ENCODE measurements at regions not wholly inside any gene's neighbourhood (a gene's known extent, or its start where the extent isn't known, plus 50 kb on each side); places are given as distances from the start of the nearest gene placed in this dataset.

DNA sequence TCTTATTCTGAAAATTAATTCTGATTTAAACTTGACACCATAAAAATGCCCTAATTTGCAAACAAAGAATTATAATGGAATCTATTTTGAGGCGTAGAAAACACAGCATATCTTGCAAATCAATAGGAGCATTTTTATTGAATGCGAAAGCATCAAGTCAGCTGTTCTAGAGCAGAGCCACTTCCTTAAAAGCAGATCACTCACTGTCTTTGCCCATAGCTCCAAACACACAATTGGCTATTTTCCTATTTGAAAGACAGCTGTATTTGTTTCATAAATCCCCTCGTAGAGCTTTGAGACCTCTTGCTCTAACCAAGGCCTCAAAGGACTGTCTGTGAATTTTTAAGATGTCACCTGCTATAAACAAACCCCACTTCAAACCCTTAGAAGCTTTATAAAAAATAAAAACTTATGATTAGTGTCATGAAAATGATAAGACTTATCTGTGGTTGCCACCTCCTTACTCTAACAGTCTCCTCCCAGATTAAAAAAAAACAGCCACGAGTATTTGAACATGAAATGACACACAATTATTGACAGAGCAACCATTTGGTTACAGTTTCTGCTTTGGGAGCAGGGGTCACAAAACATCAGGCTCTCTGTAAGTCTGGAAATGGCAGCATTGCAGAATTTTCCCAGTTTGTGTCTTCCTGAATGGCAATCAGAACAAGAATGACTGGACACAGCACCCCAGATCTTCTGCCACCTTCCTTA lies 75.6 kb upstream of the RASEF start:
- H3K4me2 ChIP-seq (ENCODE audit: insufficient read depth, low read length): no peak overlapping the region
- H3K27ac ChIP-seq (ENCODE audit: extremely low read depth, low read depth, low read length): no peak overlapping the region
- TF ChIP-seq, protein P1, sequence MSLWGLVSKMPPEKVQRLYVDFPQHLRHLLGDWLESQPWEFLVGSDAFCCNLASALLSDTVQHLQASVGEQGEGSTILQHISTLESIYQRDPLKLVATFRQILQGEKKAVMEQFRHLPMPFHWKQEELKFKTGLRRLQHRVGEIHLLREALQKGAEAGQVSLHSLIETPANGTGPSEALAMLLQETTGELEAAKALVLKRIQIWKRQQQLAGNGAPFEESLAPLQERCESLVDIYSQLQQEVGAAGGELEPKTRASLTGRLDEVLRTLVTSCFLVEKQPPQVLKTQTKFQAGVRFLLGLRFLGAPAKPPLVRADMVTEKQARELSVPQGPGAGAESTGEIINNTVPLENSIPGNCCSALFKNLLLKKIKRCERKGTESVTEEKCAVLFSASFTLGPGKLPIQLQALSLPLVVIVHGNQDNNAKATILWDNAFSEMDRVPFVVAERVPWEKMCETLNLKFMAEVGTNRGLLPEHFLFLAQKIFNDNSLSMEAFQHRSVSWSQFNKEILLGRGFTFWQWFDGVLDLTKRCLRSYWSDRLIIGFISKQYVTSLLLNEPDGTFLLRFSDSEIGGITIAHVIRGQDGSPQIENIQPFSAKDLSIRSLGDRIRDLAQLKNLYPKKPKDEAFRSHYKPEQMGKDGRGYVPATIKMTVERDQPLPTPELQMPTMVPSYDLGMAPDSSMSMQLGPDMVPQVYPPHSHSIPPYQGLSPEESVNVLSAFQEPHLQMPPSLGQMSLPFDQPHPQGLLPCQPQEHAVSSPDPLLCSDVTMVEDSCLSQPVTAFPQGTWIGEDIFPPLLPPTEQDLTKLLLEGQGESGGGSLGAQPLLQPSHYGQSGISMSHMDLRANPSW (CRISPR knock-in tag; IDR thresholded peaks at IDR 0.05): no peak
- no peak for TF ChIP-seq OTX1 (CRISPR knock-in tag; IDR thresholded peaks at IDR 0.05)
- no peak for TF ChIP-seq RAD21 (CRISPR knock-in tag; conservative IDR thresholded peaks at IDR 0.05 in 1 of 2, IDR thresholded peaks at IDR 0.05 in 1 of 2)
- no peak for TF ChIP-seq PTBP1 (IDR thresholded peaks at IDR 0.05; ENCODE audit: low read depth, low read length)
- TF ChIP-seq SNRNP70 (optimal IDR thresholded peaks at IDR 0.05; ENCODE audit: low read depth, low read length): no peak
- TF ChIP-seq, protein P2, sequence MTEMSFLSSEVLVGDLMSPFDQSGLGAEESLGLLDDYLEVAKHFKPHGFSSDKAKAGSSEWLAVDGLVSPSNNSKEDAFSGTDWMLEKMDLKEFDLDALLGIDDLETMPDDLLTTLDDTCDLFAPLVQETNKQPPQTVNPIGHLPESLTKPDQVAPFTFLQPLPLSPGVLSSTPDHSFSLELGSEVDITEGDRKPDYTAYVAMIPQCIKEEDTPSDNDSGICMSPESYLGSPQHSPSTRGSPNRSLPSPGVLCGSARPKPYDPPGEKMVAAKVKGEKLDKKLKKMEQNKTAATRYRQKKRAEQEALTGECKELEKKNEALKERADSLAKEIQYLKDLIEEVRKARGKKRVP (CRISPR knock-in tag; IDR thresholded peaks at IDR 0.05): no peak
- no peaks in the 10 kb centered on the region for H3K4me1 ChIP-seq (replicated peaks in 1 of 2; ENCODE audit: control insufficient read depth in 2 of 2, insufficient read depth in 2 of 2, low read length in 2 of 2)
- H3K36me3 ChIP-seq (ENCODE audit: control insufficient read depth, insufficient read depth, low read length): no peaks in the 10 kb centered on the region
- DNase-seq (ENCODE audit: extremely low read depth in 1 of 4, low spot score in 3 of 4) (no peak), FAIRE-seq (no peak), ATAC-seq (no peak)
- BruUV-seq (replicated peaks): no TSS peak
- intact Hi-C loops (cut with micrococcal nuclease) (no loop called here), in situ Hi-C loops (cut with MboI) (no loop called here)
- no peaks in the 10 kb centered on the region for H4K20me1 ChIP-seq (replicated peaks; ENCODE audit: control insufficient read depth, insufficient read depth, low read length)
- ChIA-PET CTCF (ENCODE audit: low intra/inter-chr PET ratio) (no interaction called here), POLR2A (interaction anchor here (1.0 kb wide), 1 partner anchor 11 kb away, joined by 3 read pairs; no protein-coding TSS in a partner anchor)
- H3K9me1 ChIP-seq (ENCODE audit: control insufficient read depth, insufficient read depth, low read length): no peaks in the 10 kb centered on the region
- no peak overlapping the region for H3K4me3 ChIP-seq
- no peak overlapping the region for H2AFZ ChIP-seq (ENCODE audit: low read depth, low read length)
- H3K79me2 ChIP-seq (ENCODE audit: control insufficient read depth, insufficient read depth, low read length): no peaks in the 10 kb centered on the region
- no peaks in the 10 kb centered on the region for H3K9me3 ChIP-seq (replicated peaks; ENCODE audit: control insufficient read depth, insufficient read depth, low read depth, low read length)
- 2% methylated on average over 4 of the region's 4 CpGs for WGBS (ENCODE audit: insufficient coverage, low coverage, missing lambda C conversion rate)
- H3K27me3 ChIP-seq (ENCODE audit: control insufficient read depth in 2 of 2, insufficient read depth in 2 of 2, low read length in 2 of 2): no peaks in the 10 kb centered on the region
- H3K9ac ChIP-seq (ENCODE audit: insufficient read depth in 1 of 2, low read depth in 2 of 2, low read length in 2 of 2): no peak overlapping the region

All from K562 (cell line).